ENCODE measurements at regions not wholly inside any gene's neighbourhood (a gene's known extent, or its start where the extent isn't known, plus 50 kb on each side); places are given as distances from the start of the nearest gene placed in this dataset.
A peak's percentile ranks its signal among the peaks of the same experiment; 100 is the strongest.

DNA sequence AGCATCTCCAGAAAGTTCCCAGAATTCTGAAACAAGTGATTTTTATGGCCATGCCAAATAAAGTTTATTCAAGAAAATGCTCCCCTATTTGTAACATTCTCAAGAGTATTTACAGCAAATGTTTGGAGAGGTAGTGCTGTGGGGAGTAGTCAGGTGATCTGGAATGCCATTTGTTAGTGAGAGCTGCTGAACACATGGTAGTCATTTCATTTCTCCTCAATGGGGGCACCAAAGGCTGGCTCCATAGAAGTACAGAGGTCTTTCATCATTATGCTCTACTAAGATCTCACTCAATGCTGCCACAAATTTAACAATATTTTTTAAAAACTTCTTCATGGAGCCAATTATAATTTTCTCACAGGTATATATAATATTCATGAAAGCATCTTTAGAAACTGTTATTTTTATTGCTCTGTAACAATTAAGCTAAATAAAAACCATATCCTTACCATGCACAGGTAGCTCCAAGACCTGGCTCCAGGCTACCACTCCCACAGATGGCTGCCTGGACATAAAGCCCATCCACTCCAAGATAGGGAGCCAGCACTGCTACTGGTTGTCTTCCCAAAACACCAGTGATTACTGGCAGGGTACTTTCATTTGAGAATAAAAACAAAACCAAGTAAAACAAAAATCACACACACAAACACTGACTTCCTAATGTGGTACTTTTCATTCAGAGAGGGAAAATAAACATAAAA is 200.8 kb downstream of the PLK2 start:
- Histone ChIP-seq H3K27me3 (replicated peaks in 1 of 4; ENCODE audit: control insufficient read depth in 3 of 4, extremely low read depth in 1 of 4, insufficient read depth in 3 of 4, low read length in 3 of 4) (no peaks in the 10 kb centered on the region), H4K91ac (replicated peaks; ENCODE audit: insufficient read length, low read length) (no peak overlapping the region), H4K8ac (ENCODE audit: extremely low read depth, insufficient read depth, low read length) (no peak overlapping the region), H3K56ac (replicated peaks; ENCODE audit: insufficient read length, low read depth, low read length) (no peak overlapping the region), H2BK15ac (ENCODE audit: low read length) (no peak overlapping the region), H3K18ac (ENCODE audit: extremely low read depth, low read length) (no peak overlapping the region), H3K9me3 (ENCODE audit: insufficient read depth in 2 of 2, low read depth in 1 of 2, low read length in 1 of 2) (no peaks in the 10 kb centered on the region), H3K79me1 (ENCODE audit: low read depth, low read length) (no peaks in the 10 kb centered on the region), H3K36me3 (ENCODE audit: control insufficient read depth in 2 of 4, insufficient read depth in 4 of 4, low read length in 3 of 4) (no peaks in the 10 kb centered on the region), H3K4me2 (ENCODE audit: insufficient read depth in 1 of 2, low read depth in 2 of 2, low read length in 2 of 2) (peak overlapping the region in 1 of 2 experiments; percentile 7; a peak in 1 of 4 replicates), H3K23me2 (ENCODE audit: low read depth, low read length) (no peaks in the 10 kb centered on the region), H3K9ac (replicated peaks in 1 of 4; ENCODE audit: extremely low read depth in 1 of 4, low read depth in 3 of 4, low read length in 3 of 4) (no peak overlapping the region), H3K4me3 (ENCODE audit: extremely low read depth in 1 of 4, insufficient read depth in 2 of 4, low read depth in 3 of 4, low read length in 4 of 4) (no peak overlapping the region), H3K27ac (ENCODE audit: low read depth, low read length) (no peak overlapping the region), H2AFZ (ENCODE audit: low read length) (peak overlapping the region; percentile 93; the same call in 1 of the 2 replicates), H3K14ac (ENCODE audit: insufficient read length) (no peak overlapping the region), H4K5ac (ENCODE audit: insufficient read length, low read depth, low read length) (no peak overlapping the region), H4K20me1 (replicated peaks in 1 of 2; ENCODE audit: control insufficient read depth in 1 of 2, insufficient read depth in 2 of 2, low read length in 2 of 2) (no peaks in the 10 kb centered on the region), H2BK5ac (ENCODE audit: low read depth, low read length) (no peak overlapping the region), H3K4me1 (replicated peaks in 1 of 4; ENCODE audit: control insufficient read depth in 3 of 4, insufficient read depth in 4 of 4, low read length in 3 of 4) (0 out of 7 replicates have a peak, but pooled peaks cover 0 to 2% (median 0%) of the 10 kb centered on the region in 4 experiments), H3K23ac (ENCODE audit: insufficient read length) (no peak overlapping the region), H2BK12ac (ENCODE audit: low read depth, low read length) (0 out of 2 replicates have a peak overlapping the region, but pooled peaks have one; percentile 63), H3K79me2 (ENCODE audit: control insufficient read depth in 1 of 2, insufficient read depth in 2 of 2, low read length in 2 of 2) (no peaks in the 10 kb centered on the region), H2BK120ac (replicated peaks; ENCODE audit: low read depth, low read length) (no peak overlapping the region), H2AK5ac (ENCODE audit: low read depth, low read length) (no peak overlapping the region), H3K4ac (replicated peaks; ENCODE audit: insufficient read length, low read depth, low read length) (no peak overlapping the region), H2BK20ac (ENCODE audit: low read length) (0 out of 2 replicates have a peak overlapping the region, but pooled peaks have one; percentile 29)
- FAIRE-seq (no peak), DNase-seq (ENCODE audit: low read depth in 1 of 2, low spot score in 2 of 2) (no peak)
- CTCF ChIA-PET (ENCODE audit: partially characterized antibody) = interaction anchor here (0.9 to 1.2 kb wide), 3 partner anchors 14 to 120 kb away, joined by 3 read pairs; no protein-coding TSS in a partner anchor
- POLR2A ChIA-PET (ENCODE audit: partially characterized antibody) = no interaction called here
- no peak for TF ChIP-seq ZNF274 (IDR thresholded peaks at IDR 0.05; ENCODE audit: borderline replicate concordance, extremely low read depth, low read length)
- TF ChIP-seq, protein P1, sequence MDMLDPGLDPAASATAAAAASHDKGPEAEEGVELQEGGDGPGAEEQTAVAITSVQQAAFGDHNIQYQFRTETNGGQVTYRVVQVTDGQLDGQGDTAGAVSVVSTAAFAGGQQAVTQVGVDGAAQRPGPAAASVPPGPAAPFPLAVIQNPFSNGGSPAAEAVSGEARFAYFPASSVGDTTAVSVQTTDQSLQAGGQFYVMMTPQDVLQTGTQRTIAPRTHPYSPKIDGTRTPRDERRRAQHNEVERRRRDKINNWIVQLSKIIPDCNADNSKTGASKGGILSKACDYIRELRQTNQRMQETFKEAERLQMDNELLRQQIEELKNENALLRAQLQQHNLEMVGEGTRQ (IDR thresholded peaks at IDR 0.05; ENCODE audit: low read length) = no peak
- TF ChIP-seq PHF8 (conservative IDR thresholded peaks at IDR 0.05; ENCODE audit: low read depth, low read length) = no peak
- TF ChIP-seq CHD1 (IDR thresholded peaks at IDR 0.05; ENCODE audit: low read depth, low read length) = no peak
- no peak for TF ChIP-seq EGR1 (IDR thresholded peaks at IDR 0.05; ENCODE audit: borderline replicate concordance, low read depth, low read length)
- TF ChIP-seq TCF12 (IDR thresholded peaks at IDR 0.05; ENCODE audit: low read depth, low read length) = no peak
- no peak for TF ChIP-seq RNF2 (IDR thresholded peaks at IDR 0.05; ENCODE audit: borderline replicate concordance, low read depth, low read length, missing control alignments, poor library complexity, severe bottlenecking)
- TF ChIP-seq RAD21 (IDR thresholded peaks at IDR 0.05 in 1 of 2, conservative IDR thresholded peaks at IDR 0.05 in 1 of 2; ENCODE audit: low read depth in 2 of 2, low read length in 2 of 2) = no peak
- TF ChIP-seq NANOG (IDR thresholded peaks at IDR 0.05; ENCODE audit: insufficient read depth, low read depth, low read length, poor library complexity, severe bottlenecking) = no peak
- TF ChIP-seq CBX8 (IDR thresholded peaks at IDR 0.05; ENCODE audit: borderline replicate concordance, low read depth, low read length) = no peak
- TF ChIP-seq SP4 (IDR thresholded peaks at IDR 0.05; ENCODE audit: low read length) = no peak
- no peak for TF ChIP-seq BRCA1 (IDR thresholded peaks at IDR 0.05; ENCODE audit: low read depth, low read length)

All from H1 (cell line).